Astrocyte (in vitro differentiated cells and primary cell): ENCODE measurements at regions not wholly inside any gene's neighbourhood (a gene's known extent, or its start where the extent isn't known, plus 50 kb on each side); places are given as distances from the start of the nearest gene placed in this dataset.

ENCODE experiments used
- EZH2 ChIP-seq: IDR thresholded peaks from 2 replicates; pipeline ENCODE4 v1.6.1; 2012; ENCODE audit warnings: mild to moderate bottlenecking, low read length, inconsistent platforms; ENCODE audit not compliant: insufficient read depth
- TF ChIP-seq, protein P1 (sequence below): IDR thresholded peaks from 2 replicates; pipeline ENCODE4 v1.5.1; 2011; ENCODE audit warnings: low read depth, mild to moderate bottlenecking, inconsistent platforms, low read length, moderate library complexity; ENCODE audit not compliant: insufficient read depth

DNA sequence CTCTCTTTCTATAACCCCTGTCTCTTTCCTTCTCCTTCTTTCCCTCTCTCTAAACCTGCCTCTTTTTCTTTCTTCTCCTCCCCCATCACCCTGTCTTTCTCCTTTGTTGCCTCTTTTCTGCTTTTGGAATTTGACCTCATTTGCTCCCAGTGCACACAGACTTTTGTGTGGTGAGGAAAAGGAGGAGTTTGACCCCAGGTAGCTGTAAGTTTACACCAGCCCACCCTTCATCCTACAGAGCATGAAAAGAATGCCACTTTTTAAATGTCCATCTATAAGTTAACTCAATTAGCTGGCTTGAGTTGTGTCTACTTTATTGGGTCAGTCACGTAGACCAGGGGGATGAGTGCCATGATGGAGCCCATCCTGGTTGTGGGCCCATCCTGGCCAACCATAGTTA is 146.8 kb upstream of the SLC38A2 start:
- TF ChIP-seq, protein P1, sequence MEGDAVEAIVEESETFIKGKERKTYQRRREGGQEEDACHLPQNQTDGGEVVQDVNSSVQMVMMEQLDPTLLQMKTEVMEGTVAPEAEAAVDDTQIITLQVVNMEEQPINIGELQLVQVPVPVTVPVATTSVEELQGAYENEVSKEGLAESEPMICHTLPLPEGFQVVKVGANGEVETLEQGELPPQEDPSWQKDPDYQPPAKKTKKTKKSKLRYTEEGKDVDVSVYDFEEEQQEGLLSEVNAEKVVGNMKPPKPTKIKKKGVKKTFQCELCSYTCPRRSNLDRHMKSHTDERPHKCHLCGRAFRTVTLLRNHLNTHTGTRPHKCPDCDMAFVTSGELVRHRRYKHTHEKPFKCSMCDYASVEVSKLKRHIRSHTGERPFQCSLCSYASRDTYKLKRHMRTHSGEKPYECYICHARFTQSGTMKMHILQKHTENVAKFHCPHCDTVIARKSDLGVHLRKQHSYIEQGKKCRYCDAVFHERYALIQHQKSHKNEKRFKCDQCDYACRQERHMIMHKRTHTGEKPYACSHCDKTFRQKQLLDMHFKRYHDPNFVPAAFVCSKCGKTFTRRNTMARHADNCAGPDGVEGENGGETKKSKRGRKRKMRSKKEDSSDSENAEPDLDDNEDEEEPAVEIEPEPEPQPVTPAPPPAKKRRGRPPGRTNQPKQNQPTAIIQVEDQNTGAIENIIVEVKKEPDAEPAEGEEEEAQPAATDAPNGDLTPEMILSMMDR: no peak
- no peak for TF ChIP-seq EZH2
